T-helper 1 cell treated with Interleukin-12 subunit alpha and Interleukin-12 subunit beta and Interleukin-4 antibody, amounts not matched to agents 30 μg/mL and 1 μg/mL, for 36 hours (primary cell): ENCODE measurements at regions not wholly inside any gene's neighbourhood (a gene's known extent, or its start where the extent isn't known, plus 50 kb on each side); places are given as distances from the start of the nearest gene placed in this dataset.

Experiments
- H3K27ac Mint-ChIP-seq: one replicate; pipeline ENCODE4 v1.8.0; 2021; ENCODE audit warnings: mild to moderate bottlenecking, mixed read lengths
- H3K27me3 Mint-ChIP-seq: one replicate; pipeline ENCODE4 v1.8.0; 2021; ENCODE audit warnings: low read depth, mixed read lengths
- H3K36me3 Mint-ChIP-seq: one replicate; pipeline ENCODE4 v1.8.0; 2021; ENCODE audit warnings: low read depth, mixed read lengths
- H3K4me1 Mint-ChIP-seq: one replicate; pipeline ENCODE4 v1.8.0; 2021; ENCODE audit warnings: low read depth, mixed read lengths
- H3K4me3 Mint-ChIP-seq: one replicate; pipeline ENCODE4 v1.8.0; 2021; ENCODE audit warnings: mild to moderate bottlenecking, moderate library complexity, mixed read lengths
- H3K9me3 Mint-ChIP-seq: one replicate; pipeline ENCODE4 v1.8.0; 2021; ENCODE audit warnings: mixed read lengths

- Mint-ChIP-seq H3K27me3 (no peaks in the 10 kb centered on the region), H3K4me3 (no peak overlapping the region), H3K27ac (no peak overlapping the region), H3K36me3 (no peaks in the 10 kb centered on the region), H3K4me1 (no peaks in the 10 kb centered on the region), H3K9me3 (no peaks in the 10 kb centered on the region)
Observed at GRCh38 chr10:128922619-128923196, 544.3 kb upstream of the MGMT start.

- Mint-ChIP-seq H3K4me3 (no peak overlapping the region), H3K27ac (no peak overlapping the region), H3K9me3 (peaks cover 3% of the 10 kb centered on the region), H3K4me1 (no peaks in the 10 kb centered on the region), H3K36me3 (no peaks in the 10 kb centered on the region), H3K27me3 (peaks cover 3% of the 10 kb centered on the region)
Observed at GRCh38 chr10:128924918-128925317, 542.1 kb upstream of the MGMT start.

- H3K9me3 Mint-ChIP-seq: peaks cover 3% of the 10 kb centered on the region
- no peaks in the 10 kb centered on the region for H3K4me1 Mint-ChIP-seq
- H3K27ac Mint-ChIP-seq: no peak overlapping the region
- H3K36me3 Mint-ChIP-seq: no peaks in the 10 kb centered on the region
- H3K27me3 Mint-ChIP-seq: peaks cover 6% of the 10 kb centered on the region
- H3K4me3 Mint-ChIP-seq: no peak overlapping the region
Observed at GRCh38 chr10:128926711-128927110, 540.3 kb upstream of the MGMT start.

- Mint-ChIP-seq H3K4me3 (no peak overlapping the region), H3K27me3 (peaks cover 6% of the 10 kb centered on the region), H3K27ac (no peak overlapping the region), H3K4me1 (no peaks in the 10 kb centered on the region), H3K36me3 (no peaks in the 10 kb centered on the region), H3K9me3 (peaks cover 3% of the 10 kb centered on the region)
Observed at GRCh38 chr10:128927497-128928161, 539.4 kb upstream of the MGMT start.

GRCh38 chr10:128928231-128928836 lies 538.7 kb upstream of the MGMT start:
- Mint-ChIP-seq H3K27ac (no peak overlapping the region), H3K4me3 (no peak overlapping the region), H3K9me3 (peaks cover 3% of the 10 kb centered on the region), H3K27me3 (peaks cover 6% of the 10 kb centered on the region), H3K36me3 (no peaks in the 10 kb centered on the region), H3K4me1 (no peaks in the 10 kb centered on the region)

GRCh38 chr10:128929131-128929530 lies 537.9 kb upstream of the MGMT start:
- H3K27me3 Mint-ChIP-seq: peaks cover 6% of the 10 kb centered on the region
- no peaks in the 10 kb centered on the region for H3K36me3 Mint-ChIP-seq
- peaks cover 1% of the 10 kb centered on the region for H3K4me1 Mint-ChIP-seq
- peaks cover 3% of the 10 kb centered on the region for H3K9me3 Mint-ChIP-seq
- no peak overlapping the region for H3K4me3 Mint-ChIP-seq
- H3K27ac Mint-ChIP-seq: no peak overlapping the region

GRCh38 chr10:128929767-128930166 lies 537.3 kb upstream of the MGMT start:
- Mint-ChIP-seq H3K36me3 (no peaks in the 10 kb centered on the region), H3K27me3 (peaks cover 9% of the 10 kb centered on the region), H3K27ac (no peak overlapping the region), H3K4me3 (no peak overlapping the region), H3K4me1 (peaks cover 7% of the 10 kb centered on the region), H3K9me3 (peaks cover 3% of the 10 kb centered on the region)

- Mint-ChIP-seq H3K27me3 (peaks cover 9% of the 10 kb centered on the region), H3K4me3 (no peak overlapping the region), H3K27ac (no peak overlapping the region), H3K4me1 (peaks cover 7% of the 10 kb centered on the region), H3K9me3 (peaks cover 3% of the 10 kb centered on the region), H3K36me3 (no peaks in the 10 kb centered on the region)
Observed at GRCh38 chr10:128930515-128930914, 536.5 kb upstream of the MGMT start.

- Mint-ChIP-seq H3K9me3 (peaks cover 3% of the 10 kb centered on the region), H3K4me3 (no peak overlapping the region), H3K4me1 (peaks cover 7% of the 10 kb centered on the region), H3K27ac (no peak overlapping the region), H3K36me3 (no peaks in the 10 kb centered on the region), H3K27me3 (peaks cover 9% of the 10 kb centered on the region)
Observed at GRCh38 chr10:128932071-128932820, 534.8 kb upstream of the MGMT start.

GRCh38 chr10:128934492-128934891 lies 532.5 kb upstream of the MGMT start:
- no peaks in the 10 kb centered on the region for H3K9me3 Mint-ChIP-seq
- no peak overlapping the region for H3K4me3 Mint-ChIP-seq
- peaks cover 7% of the 10 kb centered on the region for H3K4me1 Mint-ChIP-seq
- H3K27me3 Mint-ChIP-seq: peaks cover 7% of the 10 kb centered on the region
- H3K27ac Mint-ChIP-seq: no peak overlapping the region
- no peaks in the 10 kb centered on the region for H3K36me3 Mint-ChIP-seq

- no peak overlapping the region for H3K27ac Mint-ChIP-seq
- H3K27me3 Mint-ChIP-seq: peaks cover 5% of the 10 kb centered on the region
- peaks cover 7% of the 10 kb centered on the region for H3K4me1 Mint-ChIP-seq
- H3K4me3 Mint-ChIP-seq: no peak overlapping the region
- no peaks in the 10 kb centered on the region for H3K36me3 Mint-ChIP-seq
- H3K9me3 Mint-ChIP-seq: no peaks in the 10 kb centered on the region
Observed at GRCh38 chr10:128936392-128936791, 530.6 kb upstream of the MGMT start.

- no peaks in the 10 kb centered on the region for H3K36me3 Mint-ChIP-seq
- H3K4me1 Mint-ChIP-seq: peaks cover 7% of the 10 kb centered on the region
- H3K27ac Mint-ChIP-seq: no peak overlapping the region
- H3K27me3 Mint-ChIP-seq: peaks cover 4% of the 10 kb centered on the region
- H3K9me3 Mint-ChIP-seq: no peaks in the 10 kb centered on the region
- no peak overlapping the region for H3K4me3 Mint-ChIP-seq
Observed at GRCh38 chr10:128938558-128938957, 528.5 kb upstream of the MGMT start.

- Mint-ChIP-seq H3K4me1 (no peaks in the 10 kb centered on the region), H3K9me3 (peaks cover 5% of the 10 kb centered on the region), H3K27me3 (no peaks in the 10 kb centered on the region), H3K36me3 (no peaks in the 10 kb centered on the region), H3K27ac (no peak overlapping the region), H3K4me3 (no peak overlapping the region)
Observed at GRCh38 chr10:128940081-128940480, 527.0 kb upstream of the MGMT start.

- no peak overlapping the region for H3K4me3 Mint-ChIP-seq
- no peak overlapping the region for H3K27ac Mint-ChIP-seq
- H3K4me1 Mint-ChIP-seq: no peaks in the 10 kb centered on the region
- H3K36me3 Mint-ChIP-seq: no peaks in the 10 kb centered on the region
- H3K9me3 Mint-ChIP-seq: peaks cover 15% of the 10 kb centered on the region
- H3K27me3 Mint-ChIP-seq: no peaks in the 10 kb centered on the region
Observed at GRCh38 chr10:128943111-128943510, 523.9 kb upstream of the MGMT start.

GRCh38 chr10:128945398-128945797 lies 521.6 kb upstream of the MGMT start:
- H3K36me3 Mint-ChIP-seq: no peaks in the 10 kb centered on the region
- no peak overlapping the region for H3K27ac Mint-ChIP-seq
- H3K9me3 Mint-ChIP-seq: peaks cover 15% of the 10 kb centered on the region
- H3K4me3 Mint-ChIP-seq: no peak overlapping the region
- no peaks in the 10 kb centered on the region for H3K27me3 Mint-ChIP-seq
- H3K4me1 Mint-ChIP-seq: no peaks in the 10 kb centered on the region
